Lower leg skin (tissue), 4 donors: ENCODE measurements at regions not wholly inside any gene's neighbourhood (a gene's known extent, or its start where the extent isn't known, plus 50 kb on each side); places are given as distances from the start of the nearest gene placed in this dataset.
"Not testable (repeated sequence)": the region's sequence is repeated elsewhere in the genome, so short reads cannot be mapped to it uniquely, and the experiment has no call there.

Source experiments
- DNase-seq, 2 donors: peaks; one replicate each; pipeline ENCODE4 v3.0.0-alpha.2; 2019; ENCODE audit warnings: low spot score in 2 of 2
- H3K4me3 ChIP-seq: fragments of 200-600 bp; sonication (generic); 2 replicates; pipeline ENCODE4 v1.5.1; 2017; ENCODE audit warnings: mild to moderate bottlenecking, low read depth; ENCODE audit not compliant: poor library complexity, severe bottlenecking
- POLR2A ChIP-seq, 2 donors: fragments of 450-650 bp; IDR thresholded peaks; one replicate each; pipeline ENCODE4 v1.6.1; 2016 to 2017; ENCODE audit warnings: antibody characterized with exemption in 2 of 2, mild to moderate bottlenecking in 1 of 2, moderate library complexity in 1 of 2
- whole genome bisulfite sequencing, 2 donors: methylation state at CpG; one replicate each; pipeline ENCODE4 v1.1.5; 2018; 5-methylcytosine and 5-hydroxymethylcytosine counted together
- intact Hi-C: fragments of 100-400 bp; cut with DNase I; formaldehyde crosslinking; loops from one replicate; pipeline ENCODE4 v1.15.0; 2023; ENCODE audit warnings: low total_unique reads
- TF ChIP-seq, protein P1 (sequence below), 3 donors: fragments of 450-650 bp; IDR thresholded peaks; one replicate each; pipeline ENCODE4 v1.5.1; 2016; ENCODE audit warnings: antibody characterized with exemption in 3 of 3, mild to moderate bottlenecking in 3 of 3, moderate library complexity in 2 of 3

DNA sequence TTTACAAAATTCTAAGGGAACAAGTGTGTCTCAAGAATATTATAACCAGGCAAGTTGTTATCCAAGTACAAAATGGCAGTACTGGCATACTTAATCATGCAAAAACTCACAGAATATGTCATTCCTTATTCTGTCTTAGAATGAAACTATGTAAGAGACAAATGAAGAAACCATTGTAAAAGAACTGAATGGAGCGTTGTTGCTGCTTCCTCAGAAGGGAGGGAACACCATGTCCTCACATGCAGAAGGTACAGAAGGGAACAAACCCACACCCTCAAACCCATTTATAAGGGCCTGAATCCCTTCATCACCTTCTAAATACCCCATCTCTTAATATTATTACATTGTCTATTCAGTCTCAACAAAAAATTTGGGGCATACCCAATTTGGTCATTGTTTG, 960.0 kb downstream of the LTN1 start:
- intact Hi-C loops, H3K4me3 ChIP-seq, DNase-seq: not testable (repeated sequence)
- 90 to 97% methylated on average over 1 of the region's 1 CpG for WGBS, 2 donors

DNA sequence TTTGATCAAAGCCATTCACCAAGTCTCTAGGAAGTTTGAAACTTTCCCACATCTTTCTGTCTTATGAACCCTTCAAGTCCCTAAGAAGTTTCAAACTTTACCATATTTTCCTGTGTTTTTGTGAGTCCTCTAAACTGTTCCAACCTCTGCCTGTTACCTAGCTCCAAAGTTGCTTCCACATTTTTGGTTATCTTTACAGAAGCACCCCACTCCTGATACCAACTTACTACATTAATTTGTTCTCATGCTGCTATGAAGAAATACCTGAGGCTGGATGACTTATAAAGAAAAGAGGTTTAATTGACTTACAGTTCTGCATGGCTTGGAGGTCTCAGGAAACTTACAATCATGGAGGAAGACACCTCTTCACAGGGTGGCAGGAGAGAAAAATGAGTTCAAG, 961.6 kb downstream of the LTN1 start:
- DNase-seq, H3K4me3 ChIP-seq, intact Hi-C loops: not testable (repeated sequence)

DNA sequence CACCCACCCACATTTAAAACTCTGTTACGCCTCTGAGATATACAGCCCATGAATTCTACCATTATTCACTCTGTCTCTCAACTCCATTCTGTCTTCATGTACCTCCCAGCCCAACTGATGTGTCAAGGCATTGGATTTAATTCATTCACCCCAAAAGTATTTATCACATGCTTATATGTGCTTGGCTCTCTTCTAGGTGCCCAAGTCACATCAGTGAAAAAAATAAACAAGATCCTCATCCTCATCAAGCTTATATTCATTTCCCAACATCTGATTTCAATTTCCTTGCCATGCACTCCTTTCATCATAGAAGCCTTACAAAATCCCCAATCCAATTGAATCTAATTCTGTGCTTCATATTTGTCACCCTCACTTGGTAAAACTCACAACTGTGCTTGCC, 967.6 kb downstream of the LTN1 start:
- no peak overlapping the region for H3K4me3 ChIP-seq
- no peak for DNase-seq
- intact Hi-C loops, result no loop called here
- WGBS, 2 donors, result 94 to 97% methylated on average over 1 of the region's 1 CpG
- no peak for TF ChIP-seq POLR2A (IDR thresholded peaks at IDR 0.05)
- TF ChIP-seq, protein P1, sequence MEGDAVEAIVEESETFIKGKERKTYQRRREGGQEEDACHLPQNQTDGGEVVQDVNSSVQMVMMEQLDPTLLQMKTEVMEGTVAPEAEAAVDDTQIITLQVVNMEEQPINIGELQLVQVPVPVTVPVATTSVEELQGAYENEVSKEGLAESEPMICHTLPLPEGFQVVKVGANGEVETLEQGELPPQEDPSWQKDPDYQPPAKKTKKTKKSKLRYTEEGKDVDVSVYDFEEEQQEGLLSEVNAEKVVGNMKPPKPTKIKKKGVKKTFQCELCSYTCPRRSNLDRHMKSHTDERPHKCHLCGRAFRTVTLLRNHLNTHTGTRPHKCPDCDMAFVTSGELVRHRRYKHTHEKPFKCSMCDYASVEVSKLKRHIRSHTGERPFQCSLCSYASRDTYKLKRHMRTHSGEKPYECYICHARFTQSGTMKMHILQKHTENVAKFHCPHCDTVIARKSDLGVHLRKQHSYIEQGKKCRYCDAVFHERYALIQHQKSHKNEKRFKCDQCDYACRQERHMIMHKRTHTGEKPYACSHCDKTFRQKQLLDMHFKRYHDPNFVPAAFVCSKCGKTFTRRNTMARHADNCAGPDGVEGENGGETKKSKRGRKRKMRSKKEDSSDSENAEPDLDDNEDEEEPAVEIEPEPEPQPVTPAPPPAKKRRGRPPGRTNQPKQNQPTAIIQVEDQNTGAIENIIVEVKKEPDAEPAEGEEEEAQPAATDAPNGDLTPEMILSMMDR (IDR thresholded peaks at IDR 0.05), result no peak

DNA sequence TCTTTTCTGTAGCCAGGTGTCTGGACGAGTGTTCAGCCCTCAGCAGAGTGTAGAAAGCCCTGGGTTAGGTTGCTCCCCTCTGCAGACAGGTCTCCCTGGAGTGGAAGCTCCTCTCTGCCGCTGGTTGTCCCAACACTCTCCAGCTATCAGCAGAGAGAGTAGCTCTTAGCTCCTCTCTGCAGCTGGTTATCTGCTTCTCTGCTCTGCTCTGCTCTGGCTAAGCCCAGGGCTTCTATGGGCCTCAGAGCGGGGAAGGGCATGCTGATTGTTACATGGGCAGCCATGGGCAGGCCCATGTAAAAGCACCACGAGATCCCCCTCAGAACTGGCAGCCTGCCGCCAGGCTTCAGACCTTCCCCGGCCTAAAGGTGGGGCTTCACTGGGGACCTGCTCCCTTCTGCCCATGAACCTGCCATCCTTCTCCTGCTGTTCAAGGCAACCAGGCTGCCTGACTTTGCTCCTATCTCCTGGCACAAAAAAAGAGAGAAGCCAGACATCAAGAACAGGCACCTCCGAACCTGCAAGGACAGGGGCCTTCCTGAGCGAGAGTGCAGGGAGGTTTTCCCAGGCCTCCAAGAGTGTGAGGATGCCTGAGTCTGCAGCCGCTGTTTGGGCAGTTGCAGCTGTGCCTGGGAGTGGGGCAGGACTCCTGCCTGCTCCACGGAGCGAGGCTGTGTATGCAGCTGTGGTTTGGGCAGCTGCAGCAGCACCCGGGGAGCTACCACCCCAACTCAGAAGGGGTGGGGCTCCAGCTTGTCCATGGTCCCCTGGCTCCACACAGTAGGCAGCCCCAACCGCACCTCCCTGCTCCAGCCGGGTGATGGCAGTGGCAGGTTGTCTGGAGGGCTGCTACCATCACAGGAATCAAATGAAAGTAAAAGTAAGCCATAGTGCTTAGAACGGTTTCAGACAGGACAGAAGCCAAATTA, 973.7 kb downstream of the LTN1 start:
- TF ChIP-seq, protein P1 (IDR thresholded peaks at IDR 0.05), result no peak
- no peak for TF ChIP-seq POLR2A (IDR thresholded peaks at IDR 0.05)
- DNase-seq, result no peak
- H3K4me3 ChIP-seq, result no peak overlapping the region
- WGBS, 2 donors, result 81 to 86% methylated on average over 14 to 15 of the region's 15 CpGs
- intact Hi-C loops, result no loop called here

DNA sequence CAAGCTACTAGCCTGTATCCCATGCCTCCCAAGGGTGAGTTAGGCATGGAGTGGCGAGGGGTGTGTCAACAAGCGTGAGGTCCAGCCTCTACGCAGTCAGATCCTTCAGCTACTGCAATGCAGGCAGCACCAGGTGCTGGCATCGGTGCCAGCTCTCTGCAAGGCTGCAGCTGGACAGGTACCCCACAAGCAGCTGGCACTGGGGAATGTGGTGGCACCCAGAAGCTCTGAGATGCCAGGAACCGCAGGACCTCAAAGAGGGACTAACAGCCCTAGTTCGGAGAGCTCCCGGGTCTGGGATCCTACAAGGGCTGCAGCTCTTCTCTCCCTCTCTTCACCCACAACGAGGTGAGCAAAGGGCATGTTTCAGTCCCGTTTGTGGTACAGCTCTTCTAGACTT, 974.5 kb downstream of the LTN1 start:
- H3K4me3 ChIP-seq, result no peak overlapping the region
- intact Hi-C loops, result no loop called here
- no peak for TF ChIP-seq POLR2A (IDR thresholded peaks at IDR 0.05)
- TF ChIP-seq, protein P1 (IDR thresholded peaks at IDR 0.05), result no peak
- WGBS, 2 donors, result 94 to 95% methylated on average over 8 to 9 of the region's 9 CpGs
- no peak for DNase-seq

DNA sequence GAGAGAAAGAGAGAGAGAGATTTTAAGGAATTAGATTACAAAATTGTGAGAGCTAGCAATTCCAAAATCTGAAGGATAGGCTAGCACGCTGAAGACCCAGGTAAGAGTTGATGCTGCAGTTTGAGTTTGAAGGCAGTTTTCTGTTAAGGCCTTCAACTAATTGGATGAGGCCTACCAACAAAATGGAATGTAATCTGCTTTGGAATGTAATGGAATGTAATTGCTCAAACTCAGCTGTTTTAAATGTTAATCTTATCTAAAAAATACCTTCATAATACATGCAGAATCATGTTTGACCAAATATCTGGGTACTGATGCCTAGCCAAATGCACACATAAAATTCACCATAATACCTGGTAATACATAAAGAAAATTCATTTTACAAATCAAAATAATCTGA, 976.1 kb downstream of the LTN1 start:
- no peak overlapping the region for H3K4me3 ChIP-seq
- intact Hi-C loops, result no loop called here
- 58 to 80% methylated on average over 1 of the region's 1 CpG for WGBS, 2 donors
- DNase-seq, result no peak
- no peak for TF ChIP-seq POLR2A (IDR thresholded peaks at IDR 0.05)
- TF ChIP-seq, protein P1 (IDR thresholded peaks at IDR 0.05), result no peak

DNA sequence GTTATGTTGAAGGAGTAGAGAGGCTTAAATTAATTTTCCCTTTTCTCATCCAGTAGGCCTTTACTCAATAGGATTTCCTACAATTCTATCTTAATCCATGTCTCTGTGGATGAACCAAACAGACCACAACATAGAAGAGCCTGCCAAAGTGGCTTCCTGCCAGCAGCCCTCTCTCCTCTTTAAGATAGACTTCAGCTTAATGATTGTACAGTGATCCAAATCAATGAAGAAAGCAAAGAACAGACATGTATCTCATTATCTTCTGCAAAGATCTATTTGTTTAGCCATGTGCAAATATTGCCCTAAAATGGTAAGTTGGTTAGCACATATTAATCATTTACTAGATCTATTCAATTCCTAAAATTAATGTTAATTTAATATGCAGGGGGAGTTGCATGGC, 979.6 kb downstream of the LTN1 start:
- intact Hi-C loops, DNase-seq, H3K4me3 ChIP-seq: not testable (repeated sequence)

DNA sequence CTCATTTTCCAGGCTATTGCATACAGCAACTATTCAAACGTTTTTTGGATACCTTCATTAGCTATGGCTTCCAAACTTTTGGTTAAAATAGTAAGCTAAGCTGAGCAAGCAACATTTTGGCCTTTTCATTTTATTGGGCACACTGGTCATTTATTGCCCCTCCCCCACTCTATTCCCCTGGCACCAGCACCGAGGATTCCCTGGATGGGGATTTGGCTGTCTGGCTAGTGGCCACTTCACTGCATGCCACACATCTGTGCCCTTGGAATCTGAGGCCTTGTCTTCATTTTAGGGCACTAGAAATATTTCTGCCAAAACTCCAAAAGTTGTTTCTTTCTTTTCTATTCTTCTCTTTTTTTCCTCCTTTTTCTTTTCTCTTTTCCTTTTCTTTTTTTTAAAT, 980.7 kb downstream of the LTN1 start:
- intact Hi-C loops, H3K4me3 ChIP-seq, DNase-seq: not testable (repeated sequence)
- WGBS, 2 donors, result 29 to 50% methylated on average over 2 of the region's 2 CpGs

DNA sequence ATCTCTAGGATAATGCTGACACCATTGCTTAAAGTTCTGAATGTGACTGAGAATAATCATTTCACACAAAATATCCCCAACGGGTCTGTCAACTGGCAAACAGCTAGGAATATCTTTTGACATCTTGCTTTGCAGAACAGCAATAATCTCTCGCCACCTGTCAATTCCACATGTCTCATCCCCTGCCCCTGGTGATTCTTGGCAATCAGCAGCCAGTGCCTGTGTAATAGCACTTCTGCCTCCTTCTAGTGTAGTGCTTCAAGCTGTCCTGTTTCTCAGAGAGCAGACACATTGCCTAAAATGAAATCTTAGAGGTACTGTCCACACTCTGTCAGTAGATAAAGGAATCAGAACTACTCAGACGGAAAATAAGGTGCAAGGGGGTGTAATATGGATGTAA, 984.4 kb downstream of the LTN1 start:
- 58 to 74% methylated on average over 3 of the region's 3 CpGs for WGBS, 2 donors
- intact Hi-C loops, H3K4me3 ChIP-seq, DNase-seq: not testable (repeated sequence)

DNA sequence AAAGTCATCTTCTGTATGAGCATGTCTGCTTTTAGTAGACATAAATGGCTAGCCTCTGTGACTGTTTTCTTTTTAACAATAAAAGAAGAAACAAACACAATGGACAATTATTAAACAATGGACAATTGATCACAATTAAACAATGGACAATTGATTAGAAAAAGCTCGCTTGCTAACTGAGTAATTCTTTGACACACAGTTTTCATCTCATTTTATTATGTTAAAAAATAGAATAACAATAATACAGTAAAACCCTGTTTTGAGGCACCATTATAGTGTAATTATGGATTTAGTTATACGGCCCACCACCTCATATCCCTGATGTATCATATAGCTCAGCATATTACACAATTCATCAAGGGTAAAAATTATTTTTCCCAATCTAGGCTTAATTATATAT, 989.0 kb downstream of the LTN1 start:
- intact Hi-C loops, result not testable (repeated sequence)
- whole genome bisulfite sequencing, 2 donors, result 97 to 98% methylated on average over 2 of the region's 2 CpGs

DNA sequence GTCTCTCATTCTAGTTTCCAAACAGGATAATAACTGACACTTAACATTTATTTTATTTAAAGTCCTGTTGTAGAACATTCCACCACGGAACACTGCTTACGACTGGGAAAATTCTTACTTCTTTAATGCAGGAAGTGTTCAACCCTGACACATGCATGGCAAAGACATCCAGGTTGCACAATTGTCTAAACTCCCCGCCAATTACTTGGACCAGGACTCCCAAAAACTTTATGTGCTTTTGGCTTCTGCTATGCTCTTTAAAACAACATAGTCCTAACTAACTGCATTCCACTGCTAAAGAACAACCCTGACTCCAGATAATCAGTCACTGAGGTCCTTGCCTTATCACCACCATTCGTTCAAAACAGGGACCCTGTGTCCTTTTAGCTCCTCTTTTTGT, 995.8 kb downstream of the LTN1 start:
- whole genome bisulfite sequencing, 2 donors, result 58% methylated on average over 4 of the region's 4 CpGs
- H3K4me3 ChIP-seq, intact Hi-C loops: not testable (repeated sequence)
- peak in 1 of 2 donors; percentile 24 for DNase-seq

More for the DNA sequence above, 989.0 kb downstream of the LTN1 start:
- not testable (repeated sequence) for DNase-seq, H3K4me3 ChIP-seq
